GM18508 (cell line): ENCODE measurements at regions not wholly inside any gene's neighbourhood (a gene's known extent, or its start where the extent isn't known, plus 50 kb on each side); places are given as distances from the start of the nearest gene placed in this dataset.

ENCODE experiments used
- ATAC-seq: cut with Tn5 transposase; IDR thresholded peaks from one replicate; pipeline ENCODE4 v1.9.1; 2021; ENCODE audit warnings: moderate number of reproducible peaks; ENCODE audit not compliant: insufficient read depth, unreplicated experiment

DNA sequence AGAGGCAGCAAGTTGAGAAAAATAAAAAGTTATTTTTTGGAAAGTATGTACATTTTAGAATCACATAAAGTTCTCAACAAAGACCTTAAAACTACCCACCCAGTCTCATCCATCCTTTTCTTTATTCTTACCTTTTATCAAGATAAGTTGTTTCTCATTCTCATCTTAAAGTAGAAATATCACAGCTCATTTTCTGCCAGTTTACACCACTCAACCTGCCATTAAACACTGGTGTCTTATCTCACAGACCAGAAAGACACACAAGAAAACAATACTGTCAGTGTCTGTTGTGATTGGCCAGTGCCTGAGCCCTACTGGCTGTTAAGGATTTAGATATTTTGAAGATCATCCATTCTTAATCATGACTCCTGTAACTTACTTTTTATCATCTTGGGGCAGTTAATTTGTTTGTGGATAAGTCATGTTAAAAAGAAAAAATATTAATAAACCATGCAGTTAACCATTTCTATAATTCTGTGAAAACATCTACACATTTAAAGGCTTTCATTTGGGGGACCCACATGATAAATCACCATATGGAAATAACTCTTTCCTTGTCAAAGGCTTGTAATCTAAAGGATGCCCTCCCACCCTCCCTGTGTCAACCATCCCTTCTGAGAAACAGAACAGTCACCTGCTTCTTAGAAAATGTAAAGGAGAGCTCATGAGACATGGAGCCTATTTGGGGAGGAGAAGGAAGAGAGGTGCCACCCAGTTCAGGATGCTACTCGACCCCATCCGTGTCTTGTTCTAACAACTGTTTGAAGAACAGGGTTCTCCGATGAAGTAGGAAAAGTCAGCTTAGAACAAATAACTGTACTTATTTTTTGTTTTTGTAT lies 897.2 kb upstream of the INTU start:
- no peak for ATAC-seq

DNA sequence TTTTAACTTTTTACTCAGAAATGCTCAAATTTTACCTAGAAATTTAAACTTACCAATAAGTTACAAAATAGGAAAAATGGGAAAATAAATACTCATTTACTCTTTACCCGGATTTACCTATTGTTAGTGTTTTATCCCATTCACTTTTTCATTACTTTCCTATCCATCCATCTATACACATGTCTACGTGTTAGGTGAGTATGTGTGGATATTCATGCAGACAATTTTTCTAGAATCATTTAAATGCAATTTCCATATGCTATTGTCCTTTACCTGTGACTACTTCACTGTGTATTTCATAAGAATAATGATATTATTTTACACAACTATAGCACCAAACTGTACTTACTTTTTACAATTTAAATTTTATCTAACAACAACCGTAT lies 896.6 kb upstream of the INTU start:
- ATAC-seq: no peak

GRCh38 chr4:126737899-126738526 lies 894.7 kb upstream of the INTU start:
- ATAC-seq: no peak

- no peak for ATAC-seq
Measured at GRCh38 chr4:126738527-126738923, 894.2 kb upstream of the INTU start.

- ATAC-seq: no peak
Measured at GRCh38 chr4:126738926-126739325, 893.8 kb upstream of the INTU start.

DNA sequence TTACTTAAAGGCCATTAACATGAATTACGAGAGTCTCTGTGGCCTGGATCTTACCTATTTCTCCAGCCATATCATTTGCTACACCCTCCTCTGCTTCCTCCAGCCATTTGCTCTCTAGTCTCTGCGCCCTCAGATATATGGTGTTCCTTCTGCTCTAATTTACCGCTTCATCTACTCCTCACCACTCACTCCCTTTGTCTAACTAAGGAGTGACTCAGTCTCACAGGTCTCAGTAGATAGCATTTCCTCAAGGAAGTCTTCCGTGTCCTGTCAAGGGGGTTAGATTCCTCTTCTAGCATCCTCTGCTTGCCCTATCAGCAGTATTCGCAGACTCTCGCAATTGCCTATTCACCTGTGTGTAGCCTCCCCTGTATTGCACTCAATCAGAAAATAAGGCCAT lies 892.1 kb upstream of the INTU start:
- ATAC-seq: no peak

GRCh38 chr4:126742048-126742447 lies 890.7 kb upstream of the INTU start:
- no peak for ATAC-seq

DNA sequence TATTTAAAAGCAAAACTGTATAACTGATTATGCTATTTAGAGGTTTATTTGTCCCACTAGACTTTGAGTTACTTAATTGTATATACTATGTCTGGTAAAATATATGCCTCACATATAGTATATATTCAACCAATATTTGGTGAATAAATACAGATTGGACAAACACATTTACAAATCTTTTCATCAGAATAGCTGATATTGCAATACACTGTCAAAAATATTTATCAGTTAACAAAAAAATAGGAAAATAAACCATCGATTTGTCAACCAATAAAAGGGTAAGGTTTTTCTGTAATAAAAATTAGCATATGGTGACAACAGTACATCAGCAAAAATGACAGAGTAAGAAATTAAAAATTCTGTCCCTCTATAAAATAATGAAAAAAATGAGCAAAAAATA lies 889.9 kb upstream of the INTU start:
- no peak for ATAC-seq

- no peak for ATAC-seq
Measured at GRCh38 chr4:126748736-126749135, 884.0 kb upstream of the INTU start.

DNA sequence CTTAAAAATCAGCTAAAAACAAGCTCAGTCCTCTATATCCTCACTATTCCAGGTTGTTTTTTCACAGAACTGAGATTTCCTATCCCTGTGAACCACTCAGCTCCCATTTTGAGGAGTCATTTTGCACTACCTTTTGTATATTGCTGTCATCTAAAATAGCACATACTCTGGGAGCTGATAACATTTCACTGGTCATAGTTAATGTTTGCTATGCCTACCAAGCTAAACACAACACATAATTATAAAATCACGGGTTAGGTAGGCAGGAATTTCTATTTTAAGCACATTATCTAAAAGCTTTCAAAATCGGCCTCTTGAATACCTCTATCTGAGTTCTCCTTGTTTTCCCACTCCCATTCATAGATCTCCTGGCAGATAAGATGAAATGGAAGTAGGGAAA lies 882.0 kb upstream of the INTU start:
- ATAC-seq: no peak

GRCh38 chr4:126752126-126752525 lies 880.6 kb upstream of the INTU start:
- ATAC-seq: no peak

- ATAC-seq: no peak
Measured at GRCh38 chr4:126752702-126753101, 880.1 kb upstream of the INTU start.

DNA sequence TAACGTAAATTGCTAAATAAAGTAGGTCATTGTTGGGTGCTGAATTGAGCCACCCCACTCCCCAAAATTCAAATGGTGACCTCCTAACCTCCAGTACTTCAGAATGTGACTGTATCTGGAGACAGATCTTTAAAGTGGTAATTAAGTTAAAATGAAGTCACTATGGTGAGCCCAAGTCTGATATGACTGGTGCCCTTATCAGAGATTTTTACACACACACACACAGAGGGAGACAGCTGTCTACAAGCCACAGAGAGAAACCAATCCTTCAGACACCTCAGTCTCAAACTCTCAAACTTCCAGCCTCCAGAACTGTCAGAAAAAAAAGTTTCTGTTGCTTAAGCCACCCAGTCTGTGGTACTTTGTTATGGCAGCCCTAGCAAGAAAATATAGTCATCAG lies 879.2 kb upstream of the INTU start:
- ATAC-seq: no peak

DNA sequence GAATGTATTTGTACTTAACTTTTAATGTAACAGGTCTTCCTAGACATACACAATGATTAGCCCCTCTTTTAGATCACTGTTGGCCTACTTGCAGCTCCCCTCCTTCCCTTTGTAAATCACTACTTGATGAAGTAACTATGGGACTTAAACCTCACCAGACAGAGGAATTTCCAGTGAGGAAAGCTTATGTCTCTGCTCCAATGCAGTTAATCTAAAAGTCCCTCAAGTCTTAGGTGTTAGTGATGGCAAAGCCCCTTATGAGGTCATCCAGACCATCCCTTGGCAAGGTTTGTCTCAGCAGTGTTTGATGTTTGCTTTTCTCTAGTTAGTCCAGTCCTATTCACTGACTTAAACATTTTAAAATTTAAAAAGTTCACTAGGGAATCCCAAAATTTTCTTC lies 877.3 kb upstream of the INTU start:
- ATAC-seq: no peak

- no peak for ATAC-seq
Measured at GRCh38 chr4:126756050-126756829, 876.5 kb upstream of the INTU start.

DNA sequence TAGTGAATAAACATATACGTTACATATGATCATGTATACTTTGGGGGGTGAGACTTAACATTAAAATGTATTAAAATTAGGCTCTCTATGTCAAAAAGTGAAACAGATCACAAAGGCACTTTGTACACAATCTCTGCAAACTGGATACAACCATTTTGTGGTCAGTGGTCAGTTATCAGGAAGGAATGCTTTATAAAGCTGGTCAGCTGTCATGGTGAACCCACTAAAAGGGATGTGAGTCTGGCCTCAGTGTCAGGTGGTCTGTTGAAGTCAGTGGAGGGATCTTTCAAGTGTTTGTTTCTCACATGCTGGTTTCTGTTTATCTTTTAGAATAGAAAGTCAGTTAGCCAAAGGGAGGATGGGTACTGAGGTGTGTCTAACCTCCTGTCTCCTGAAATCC lies 875.5 kb upstream of the INTU start:
- ATAC-seq: no peak

DNA sequence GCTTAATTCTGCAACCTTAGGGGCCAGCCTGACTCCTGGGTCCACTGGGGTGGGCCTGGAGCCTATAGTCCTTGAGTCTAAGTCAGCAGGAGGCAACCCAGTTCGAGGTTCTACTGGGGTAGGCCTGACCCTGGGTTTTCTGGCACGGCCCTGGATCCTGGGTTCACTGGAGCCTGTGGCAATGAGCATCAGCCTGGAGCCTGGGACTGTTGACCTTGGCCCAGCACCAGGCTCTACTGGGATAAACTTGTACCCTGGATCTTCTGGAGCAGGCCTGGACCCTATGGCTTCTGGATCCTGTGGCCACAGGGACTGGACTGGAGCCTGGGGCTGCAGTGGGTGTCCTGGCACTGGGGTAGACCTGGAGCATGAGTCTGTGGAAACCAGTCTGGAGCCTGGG lies 874.3 kb upstream of the INTU start:
- ATAC-seq: no peak

DNA sequence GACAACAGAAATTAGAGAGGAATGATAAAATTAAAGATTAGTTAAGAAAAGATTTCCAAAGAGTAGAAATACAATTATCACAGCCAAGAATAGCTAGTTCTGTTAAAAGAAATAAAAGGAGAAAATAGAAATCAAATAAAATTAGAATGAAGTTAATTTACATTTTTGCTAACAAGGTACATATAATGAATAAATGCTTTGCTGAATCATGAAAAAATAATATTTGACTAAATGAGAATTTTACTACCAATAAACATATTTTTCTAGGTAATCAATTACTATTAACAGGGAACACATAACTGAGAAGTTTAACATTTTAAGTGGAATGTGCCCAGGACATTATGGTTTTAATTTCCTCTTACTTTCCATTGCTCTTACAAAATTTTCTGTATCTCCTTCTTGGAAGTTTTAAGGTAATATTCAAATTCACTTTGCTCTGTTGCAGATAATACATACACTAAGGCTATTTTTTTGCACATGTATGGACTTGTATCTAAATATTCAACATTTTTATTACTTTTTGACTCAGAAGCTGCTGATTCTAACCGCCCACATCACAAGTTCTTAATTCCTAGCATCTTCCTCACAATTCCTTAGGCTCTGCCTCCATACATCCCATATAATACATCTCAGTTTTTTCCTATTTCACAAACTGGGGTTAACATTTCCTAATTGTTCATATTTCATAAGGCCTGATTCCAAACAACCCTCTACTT lies 870.7 kb upstream of the INTU start:
- ATAC-seq: no peak

- ATAC-seq: no peak
Measured at GRCh38 chr4:126762663-126763247, 870.0 kb upstream of the INTU start.

DNA sequence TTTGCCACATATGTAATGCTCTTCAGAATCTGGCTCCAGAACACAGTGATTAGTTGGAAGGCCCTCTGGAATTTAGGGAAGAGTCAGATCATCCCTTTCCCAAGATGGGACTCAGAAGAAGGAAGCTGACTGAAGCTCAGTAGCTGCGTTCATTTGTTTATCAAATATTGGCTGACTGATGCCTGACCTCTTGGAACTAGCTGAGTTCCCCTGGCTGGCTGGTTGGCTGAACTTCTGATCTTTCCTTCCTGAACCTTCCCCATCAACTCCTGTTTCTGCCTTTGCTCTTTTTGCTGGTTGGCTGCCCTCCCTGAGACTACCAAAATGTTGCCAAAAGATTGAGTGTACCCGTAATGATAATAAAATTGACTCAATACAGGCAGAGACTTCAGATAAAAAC lies 866.5 kb upstream of the INTU start:
- ATAC-seq: no peak
